ENCODE measurements at regions not wholly inside any gene's neighbourhood (a gene's known extent, or its start where the extent isn't known, plus 50 kb on each side); places are given as distances from the start of the nearest gene placed in this dataset.
"Not testable (repeated sequence)": the region's sequence is repeated elsewhere in the genome, so short reads cannot be mapped to it uniquely, and the experiment has no call there.

DNA sequence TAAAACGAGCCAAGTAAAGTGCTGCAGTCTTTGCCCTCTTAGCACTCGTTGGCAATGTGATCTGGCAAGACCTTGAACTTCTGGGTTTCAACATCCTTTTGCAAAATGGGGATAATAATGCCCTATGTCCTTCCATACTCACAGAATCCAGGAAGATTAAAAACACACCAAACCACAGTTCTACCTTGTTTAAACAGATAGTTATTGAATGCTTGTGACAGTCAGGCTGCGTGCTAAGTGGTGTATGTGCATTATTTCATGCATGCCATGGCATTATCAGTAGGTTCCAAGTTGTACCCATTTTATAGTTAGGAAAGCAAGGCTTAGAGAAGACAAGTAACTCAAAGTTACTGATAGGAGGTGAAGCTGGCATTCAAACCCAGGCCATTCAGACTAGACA, 308.6 kb upstream of the PROX1 start:
- no peak for DNase-seq (ENCODE audit: low read depth in 2 of 2)

DNA sequence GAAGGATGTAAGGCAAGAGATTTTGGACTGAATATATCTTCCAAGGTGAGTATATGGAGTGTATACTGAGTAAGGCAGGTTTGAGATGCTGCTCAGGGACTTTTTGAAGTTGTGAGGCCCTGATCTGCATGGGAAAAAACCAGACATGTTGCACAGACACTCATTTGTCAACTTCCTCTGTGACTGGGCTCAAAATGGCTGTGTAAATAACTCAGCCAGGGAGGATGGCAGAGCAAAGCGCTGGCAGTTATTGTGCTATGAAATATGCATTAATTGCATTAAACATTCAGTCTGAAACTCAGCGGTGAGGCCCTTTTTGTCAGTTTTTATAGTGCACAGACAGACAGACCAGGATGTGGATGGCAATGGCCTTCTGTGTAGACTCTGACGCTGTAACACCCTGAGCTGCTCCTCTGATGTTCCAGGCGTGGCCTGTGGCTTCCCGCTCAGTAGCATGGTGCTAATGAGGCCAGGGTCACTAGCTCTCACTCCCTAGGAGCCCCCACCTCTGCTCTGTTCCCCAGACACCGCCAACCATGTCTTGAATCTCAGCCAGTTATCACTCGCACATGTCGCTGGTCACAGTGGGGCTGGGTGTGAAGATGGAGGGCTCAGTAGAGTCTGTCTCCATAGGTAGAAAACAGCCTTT, 307.0 kb upstream of the PROX1 start:
- DNase-seq (ENCODE audit: low read depth in 2 of 2) = no peak

DNA sequence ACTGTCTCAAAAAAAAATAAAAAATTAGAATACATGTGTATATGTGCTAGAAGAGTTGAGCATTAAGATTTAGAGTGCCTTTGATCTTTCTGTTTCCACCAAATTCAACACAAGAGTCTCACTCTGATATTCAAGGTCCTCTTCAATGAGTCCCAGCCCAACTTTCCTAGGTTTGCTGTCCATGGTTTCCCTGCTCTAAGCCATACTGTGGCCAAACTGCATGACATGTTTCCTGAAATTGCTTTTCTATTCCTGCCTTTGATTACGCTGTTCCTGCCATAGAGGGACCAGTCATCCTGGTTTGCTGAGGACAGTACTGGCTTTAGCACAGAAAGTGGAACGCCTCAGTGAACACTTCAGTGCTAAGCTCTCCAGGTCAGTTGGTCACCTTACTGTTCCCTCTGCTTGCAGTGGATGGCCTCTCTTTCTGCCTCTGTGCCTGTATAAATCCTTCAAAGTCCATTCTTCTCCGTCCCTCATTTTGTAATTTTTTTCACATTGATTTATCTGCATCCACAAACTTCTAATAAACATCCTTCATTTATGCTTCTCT, 305.9 kb upstream of the PROX1 start:
- DNase-seq (ENCODE audit: low read depth in 2 of 2) = no peak

DNA sequence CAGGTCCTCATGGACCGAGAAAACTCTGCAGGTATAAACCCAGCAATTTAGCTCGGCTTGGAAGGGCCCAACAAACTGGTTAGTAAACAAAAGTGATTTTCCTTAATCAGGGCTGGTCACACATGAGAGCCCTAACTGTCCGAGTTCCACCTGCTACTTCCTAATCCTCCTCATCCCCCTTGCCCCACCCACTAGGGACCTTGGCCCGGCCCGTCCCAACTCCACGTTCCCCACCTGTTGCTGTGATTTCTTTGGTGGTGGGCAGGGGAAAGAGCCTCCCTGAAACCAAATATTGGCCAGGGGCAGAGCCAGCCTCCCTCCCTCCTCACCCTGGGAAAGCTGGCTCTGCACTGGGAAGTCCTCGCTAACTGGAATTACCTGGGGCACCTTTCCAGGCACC, 304.2 kb upstream of the PROX1 start:
- no peak for DNase-seq (ENCODE audit: low read depth in 2 of 2)

GRCh38 chr1:213684454-213684853, 303.3 kb upstream of the PROX1 start:
- no peak for DNase-seq (ENCODE audit: low read depth in 2 of 2)

GRCh38 chr1:213685992-213686582, 301.7 kb upstream of the PROX1 start:
- no peak for DNase-seq (ENCODE audit: low read depth in 2 of 2)

DNA sequence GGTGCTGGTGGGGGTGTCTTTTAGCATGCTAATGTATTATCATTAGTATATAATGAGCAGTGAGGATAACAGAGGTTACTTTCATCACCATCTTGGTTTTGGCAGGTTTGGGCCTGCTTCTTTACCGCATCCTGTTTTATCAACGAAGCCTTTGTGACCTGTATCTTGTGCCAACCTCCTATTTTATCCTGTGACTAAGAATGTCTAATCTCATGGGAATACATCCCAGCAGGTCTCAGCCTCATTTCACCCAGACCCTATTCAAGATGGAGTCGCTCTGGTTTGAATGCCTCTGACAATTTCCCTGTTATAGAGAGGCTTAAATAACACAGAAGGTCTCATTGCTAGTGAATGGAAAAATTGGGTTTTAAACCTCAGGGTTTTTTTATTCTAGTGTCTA, 300.8 kb upstream of the PROX1 start:
- no peak for DNase-seq (ENCODE audit: low read depth in 2 of 2)

- no peak for DNase-seq (ENCODE audit: low read depth in 2 of 2)
These were observed 299.9 kb upstream of the PROX1 start for GRCh38 chr1:213687832-213688231.

DNA sequence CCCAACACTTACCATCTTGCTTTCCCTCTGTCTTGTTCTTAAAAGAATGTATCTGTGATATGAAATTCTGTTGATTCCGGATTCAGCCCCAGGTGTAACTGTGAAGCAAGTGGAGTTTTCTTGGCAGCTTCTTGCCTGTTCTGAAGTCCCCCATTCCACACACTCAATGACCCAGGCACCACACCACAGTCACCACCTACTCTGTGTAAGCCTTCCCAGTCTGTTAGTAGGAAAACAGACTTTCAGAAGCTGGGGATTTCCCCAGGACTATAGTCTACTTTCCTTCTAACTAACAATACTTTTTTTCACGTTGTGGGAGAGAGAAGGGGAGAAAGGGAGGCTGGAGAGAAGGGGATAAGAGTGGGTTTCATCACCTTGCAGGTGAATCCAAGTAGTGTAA, 299.1 kb upstream of the PROX1 start:
- DNase-seq (ENCODE audit: low read depth in 2 of 2) = no peak

DNA sequence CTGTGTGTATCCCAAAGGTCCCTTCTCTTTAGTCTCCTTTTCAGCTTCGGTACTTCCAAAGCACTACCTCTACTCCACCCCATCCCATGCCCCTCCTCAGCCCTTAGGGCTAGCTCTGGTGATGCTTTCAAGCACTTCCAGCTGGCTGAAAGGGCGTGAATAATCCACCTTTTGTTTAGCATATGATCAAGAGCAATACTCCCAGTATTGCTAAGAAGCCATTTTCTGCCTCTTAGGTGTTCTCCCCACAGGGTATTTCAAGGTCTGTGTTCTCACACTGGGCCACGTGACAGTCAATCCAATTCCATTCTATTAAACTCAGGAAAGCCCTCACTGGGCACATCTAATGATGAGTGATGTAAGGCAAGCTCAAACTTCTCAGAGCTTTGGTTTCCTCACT, 298.5 kb upstream of the PROX1 start:
- no peak for DNase-seq (ENCODE audit: low read depth in 2 of 2)

DNA sequence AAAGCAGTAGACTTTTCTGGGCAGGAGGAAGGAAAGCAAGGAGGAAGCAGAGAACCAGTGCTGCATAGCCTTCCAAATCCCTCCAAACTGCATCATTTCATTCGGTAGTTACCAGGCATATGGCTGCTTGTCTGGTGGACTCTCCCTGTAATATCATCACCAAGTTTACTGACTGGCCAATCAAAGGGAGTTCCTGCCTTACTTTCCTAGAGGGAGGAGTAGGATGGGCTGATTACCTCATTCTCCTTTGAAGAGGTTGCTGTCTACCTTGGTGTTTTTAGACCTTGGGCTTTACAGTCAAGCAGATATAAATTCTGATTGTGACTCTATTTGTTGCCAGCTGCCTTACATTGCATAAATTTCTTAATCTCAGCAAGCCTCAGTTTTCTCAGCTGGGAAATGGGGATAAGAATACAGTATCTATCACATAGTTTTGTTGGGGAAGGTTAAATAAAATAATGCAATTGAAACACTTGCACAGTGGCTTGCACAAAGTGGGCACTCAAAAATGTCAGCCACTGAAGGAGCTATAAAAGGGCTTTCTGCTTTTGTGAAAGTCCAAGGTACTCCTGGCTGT, 297.3 kb upstream of the PROX1 start:
- no peak for DNase-seq (ENCODE audit: low read depth in 2 of 2)

DNA sequence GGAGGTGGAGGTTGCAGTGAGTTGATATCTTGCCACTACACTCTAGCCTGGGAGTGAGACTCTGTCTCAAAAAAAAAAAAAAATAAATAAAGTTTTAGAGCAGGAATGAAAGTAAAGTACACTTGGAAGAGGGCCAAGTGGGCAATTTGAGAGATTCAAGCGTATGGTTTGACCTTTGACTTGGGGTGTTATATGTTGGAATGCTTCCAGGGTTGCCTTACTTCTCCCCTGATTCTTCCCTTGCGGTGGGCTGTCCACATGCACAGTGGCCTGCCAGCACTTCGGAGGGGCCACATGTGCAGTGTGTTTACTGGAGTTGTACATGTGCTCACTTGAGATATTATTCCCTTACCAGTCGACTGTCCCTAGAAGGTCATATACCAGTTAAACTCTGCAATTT, 295.5 kb upstream of the PROX1 start:
- DNase-seq (ENCODE audit: low read depth in 2 of 2) = no peak

DNA sequence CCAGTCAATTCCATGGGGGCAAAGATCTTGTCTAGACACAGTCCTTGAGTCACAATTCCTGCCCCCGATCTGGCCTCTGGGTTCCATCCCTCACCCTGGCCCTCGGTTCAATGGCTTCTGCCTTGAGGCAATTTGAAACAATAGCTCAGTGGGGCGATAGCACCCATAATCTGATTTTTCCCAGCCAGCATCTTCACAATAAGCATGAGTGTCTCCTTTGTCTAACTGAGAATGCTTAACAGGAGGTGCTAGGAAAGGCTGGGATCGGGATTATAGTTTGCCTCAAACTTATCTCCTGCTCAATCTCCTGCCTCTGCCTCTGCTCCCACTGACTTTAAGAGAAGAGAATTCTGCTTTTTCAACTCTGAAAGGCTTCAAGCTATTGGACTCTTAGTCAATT, 293.9 kb upstream of the PROX1 start:
- no peak for DNase-seq (ENCODE audit: low read depth in 2 of 2)

DNA sequence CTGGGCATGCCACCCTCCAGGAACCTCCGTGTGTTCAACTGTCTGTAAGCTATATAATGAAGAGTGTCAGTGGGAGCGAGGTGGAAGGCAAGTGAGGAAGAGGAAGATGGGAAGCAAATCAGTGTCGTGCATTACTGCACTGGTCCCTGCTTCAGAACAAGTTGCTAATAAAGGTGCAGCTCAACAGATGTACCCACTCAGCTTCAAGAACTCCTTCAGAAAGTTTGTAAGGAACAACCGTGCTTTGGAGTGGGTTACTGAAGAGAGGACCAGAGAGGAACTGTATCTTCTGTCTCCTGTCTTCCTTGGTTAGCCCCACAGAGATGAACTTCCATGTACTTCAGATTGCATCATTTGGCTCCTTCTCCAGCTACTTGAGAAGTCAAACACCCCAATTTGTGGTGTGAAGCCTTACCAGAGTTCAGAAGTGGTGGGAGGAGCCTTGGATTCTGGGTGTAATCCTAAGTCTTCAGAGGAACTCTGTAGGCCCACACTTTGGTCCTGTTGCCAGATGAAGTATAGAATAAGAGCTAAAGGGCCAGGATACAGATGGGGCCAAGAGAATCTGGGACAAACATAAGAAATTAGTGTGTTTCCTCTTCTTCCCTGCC, 290.5 kb upstream of the PROX1 start:
- no peak for DNase-seq (ENCODE audit: low read depth in 2 of 2)

GRCh38 chr1:213698092-213698702, 289.6 kb upstream of the PROX1 start:
- DNase-seq (ENCODE audit: low read depth in 2 of 2) = no peak

GRCh38 chr1:213702703-213703102, 285.1 kb upstream of the PROX1 start:
- no peak for DNase-seq (ENCODE audit: low read depth in 2 of 2)

DNA sequence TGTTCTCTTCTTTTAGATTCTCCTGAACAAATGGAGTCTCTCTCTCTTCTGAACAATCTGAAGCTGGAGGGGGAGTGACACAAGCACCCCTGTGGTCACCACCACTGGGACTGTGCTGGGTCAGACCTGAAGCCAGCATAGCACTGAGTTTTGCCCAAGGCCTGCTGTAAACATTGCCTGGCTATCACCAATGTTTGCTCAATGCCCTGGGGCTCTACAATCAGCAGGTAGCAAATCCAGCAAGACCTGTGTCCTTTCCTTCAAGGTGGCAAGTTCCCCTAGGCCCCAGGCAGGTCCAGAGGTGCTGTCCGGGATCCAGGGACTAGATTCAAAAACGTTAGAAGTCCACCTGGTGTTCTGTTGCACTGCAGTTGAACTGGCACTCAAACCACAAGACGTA, 282.8 kb upstream of the PROX1 start:
- DNase-seq (ENCODE audit: low read depth in 2 of 2) = no peak

- not testable (repeated sequence) for DNase-seq (ENCODE audit: low read depth in 2 of 2)
These were observed 275.8 kb upstream of the PROX1 start for GRCh38 chr1:213711833-213712490.

DNA sequence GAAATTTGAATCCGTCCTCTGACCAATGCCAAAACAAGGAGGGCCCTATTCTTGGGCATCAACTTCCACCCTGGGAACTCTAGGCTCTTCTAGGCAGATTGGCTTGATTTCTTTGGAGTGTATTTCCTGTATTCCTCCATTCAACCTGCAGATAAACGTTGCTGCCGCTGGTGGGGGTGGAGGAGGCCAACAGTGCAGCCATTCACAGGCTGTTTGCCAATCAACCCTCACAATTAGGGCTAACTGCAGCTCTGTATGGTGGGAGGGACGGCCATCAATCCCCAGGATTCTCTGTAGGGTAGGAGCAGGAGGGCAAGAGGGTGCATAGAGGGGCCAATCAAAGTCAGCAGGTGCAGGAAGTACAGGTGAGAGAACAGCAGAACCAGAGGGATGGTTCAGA, 273.1 kb upstream of the PROX1 start:
- DNase-seq (ENCODE audit: low read depth in 2 of 2) = no peak

DNA sequence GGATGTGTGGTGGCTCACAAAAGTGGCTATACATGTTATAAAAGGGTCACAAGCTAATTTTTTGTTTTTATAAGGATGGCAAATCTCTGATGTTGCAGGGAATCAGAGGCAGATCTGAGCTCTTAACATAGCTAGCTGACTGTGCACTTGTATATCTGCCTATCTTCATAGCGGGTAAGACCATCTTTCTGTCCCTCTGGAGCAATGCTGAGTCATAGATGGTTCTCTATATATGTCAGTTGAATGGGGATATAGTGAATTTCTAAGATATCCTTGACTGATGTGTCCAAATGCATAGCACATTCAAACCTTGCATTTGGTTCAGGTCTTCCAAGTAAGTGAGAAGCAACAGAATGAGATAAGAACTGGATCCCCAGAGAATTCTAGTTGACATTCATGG, 272.6 kb upstream of the PROX1 start:
- DNase-seq (ENCODE audit: low read depth in 2 of 2) = no peak

- DNase-seq (ENCODE audit: low read depth in 2 of 2) = no peak
These were observed 268.3 kb upstream of the PROX1 start for GRCh38 chr1:213719462-213719861.

DNA sequence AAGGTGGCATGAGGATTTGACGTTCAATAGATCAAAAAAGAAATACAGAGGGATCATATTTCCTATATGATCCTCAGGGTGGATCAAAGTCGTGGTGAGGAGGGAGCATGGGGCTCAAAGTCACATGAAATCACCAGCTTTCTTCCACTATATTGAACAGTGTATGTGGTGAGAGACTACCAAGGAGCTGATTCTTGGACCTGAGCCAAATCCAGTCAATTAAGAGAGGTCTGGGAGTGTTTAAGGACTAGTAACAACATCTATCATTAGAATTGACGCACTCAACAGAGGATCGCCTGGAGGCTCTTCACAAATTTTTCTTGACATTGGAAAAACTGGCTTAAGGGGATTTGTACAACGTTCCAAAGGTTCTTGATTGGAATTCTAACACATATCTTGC, 267.7 kb upstream of the PROX1 start:
- DNase-seq (ENCODE audit: low read depth in 2 of 2) = no peak

All from activated CD8-positive, alpha-beta memory T cell treated with anti-CD3 and anti-CD28 coated beads for 4 hours (primary cell).